H1 (cell line): ENCODE measurements at regions not wholly inside any gene's neighbourhood (a gene's known extent, or its start where the extent isn't known, plus 50 kb on each side); places are given as distances from the start of the nearest gene placed in this dataset.

Source experiments
- CTCF ChIA-PET: fragments of 300-600 bp; sonication (Branson Sonifier 250); formaldehyde crosslinking; loops from one replicate; lab custom pipeline; 2021; ENCODE audit not compliant: partially characterized antibody; lab: Charles Lee
- POLR2A ChIA-PET: fragments of 300-600 bp; sonication (Branson Sonifier 250); formaldehyde crosslinking; loops from one replicate; lab custom pipeline; 2021; ENCODE audit warnings: inconsistent platforms; ENCODE audit not compliant: partially characterized antibody; lab: Charles Lee
- DNase-seq, 2 experiments: peaks; one replicate each; pipeline versions ENCODE4 v3.0.0 to v3.0.0-alpha.2; 2010 to 2022; ENCODE audit warnings: low spot score in 2 of 2, low read depth in 1 of 2, mixed read lengths in 1 of 2
- FAIRE-seq: peaks from 2 replicates; lab custom pipeline; 2011; peaks lifted over from hg19 to GRCh38; lab: Jason Lieb, UNC
- H2AFZ ChIP-seq: 2 replicates; pipeline ENCODE4 v1.8.1; 2012; ENCODE audit warnings: low read length, inconsistent platforms
- H2AK5ac ChIP-seq: 2 replicates; pipeline ENCODE4 v1.6.1; 2013; ENCODE audit warnings: low read depth, low read length
- H2BK120ac ChIP-seq: replicated peaks from 2 replicates; pipeline ENCODE3; 2013; ENCODE audit warnings: low read depth, low read length, inconsistent platforms
- H2BK12ac ChIP-seq: 2 replicates; pipeline ENCODE4 v1.6.1; 2013; ENCODE audit warnings: low read depth, low read length
- H2BK15ac ChIP-seq: 2 replicates; pipeline ENCODE4 v1.6.1; 2013; ENCODE audit warnings: low read length
- H2BK20ac ChIP-seq: 2 replicates; pipeline ENCODE4 v1.6.1; 2013; ENCODE audit warnings: low read length
- H2BK5ac ChIP-seq: 2 replicates; pipeline ENCODE4 v1.6.1; 2013; ENCODE audit warnings: low read depth, low read length
- H3K14ac ChIP-seq: 2 replicates; pipeline ENCODE4 v1.6.1; 2013; ENCODE audit warnings: inconsistent platforms; ENCODE audit not compliant: insufficient read length
- H3K18ac ChIP-seq: 2 replicates; pipeline ENCODE4 v1.6.1; 2013; ENCODE audit warnings: low read length; ENCODE audit errors: extremely low read depth
- H3K23ac ChIP-seq: 2 replicates; pipeline ENCODE4 v1.6.1; 2013; ENCODE audit warnings: inconsistent platforms; ENCODE audit not compliant: insufficient read length
- H3K23me2 ChIP-seq: 2 replicates; pipeline ENCODE4 v1.6.1; 2013; ENCODE audit warnings: low read depth, low read length
- H3K27ac ChIP-seq: 2 replicates; pipeline ENCODE4 v1.6.1; 2011; ENCODE audit warnings: low read depth, low read length, inconsistent platforms
- H3K27me3 ChIP-seq, 4 experiments: replicated peaks in 1 of 4; 1 replicate in 1 of 4; 2 replicates in 3 of 4; pipeline versions ENCODE4 v1.6.1 to v1.8.1; 2011 to 2013; ENCODE audit warnings: low read length in 3 of 4, mild to moderate bottlenecking in 3 of 4, inconsistent platforms in 2 of 4, mixed read lengths in 2 of 4, moderate library complexity in 1 of 4; ENCODE audit not compliant: control insufficient read depth in 3 of 4, insufficient read depth in 3 of 4; ENCODE audit errors: extremely low read depth in 1 of 4
- H3K36me3 ChIP-seq, 4 experiments: 2 replicates each; pipeline versions ENCODE4 v1.6.1 to v1.8.1; 2011 to 2013; ENCODE audit warnings: mild to moderate bottlenecking in 4 of 4, low read length in 3 of 4, moderate library complexity in 2 of 4, control low read depth in 1 of 4, inconsistent platforms in 1 of 4; ENCODE audit not compliant: insufficient read depth in 4 of 4, control insufficient read depth in 2 of 4
- H3K4ac ChIP-seq: replicated peaks from 2 replicates; pipeline ENCODE3; 2013; ENCODE audit warnings: low read length, low read depth, mixed read lengths, inconsistent platforms; ENCODE audit not compliant: insufficient read length
- H3K4me1 ChIP-seq, 4 experiments: replicated peaks in 1 of 4; 1 replicate in 1 of 4; 2 replicates in 3 of 4; pipeline versions ENCODE4 v1.6.1 to v1.8.1; 2011 to 2013; ENCODE audit warnings: low read length in 3 of 4, inconsistent platforms in 2 of 4, mixed read lengths in 1 of 4; ENCODE audit not compliant: insufficient read depth in 4 of 4, control insufficient read depth in 3 of 4
- H3K4me2 ChIP-seq, 2 experiments: 2 replicates each; pipeline versions ENCODE4 v1.6.1 to v1.8.1; 2011 to 2013; ENCODE audit warnings: low read depth in 2 of 2, low read length in 2 of 2, control low read depth in 1 of 2, inconsistent platforms in 1 of 2, mild to moderate bottlenecking in 1 of 2; ENCODE audit not compliant: insufficient read depth in 1 of 2
- H3K4me3 ChIP-seq, 4 experiments: fragments of 200-600, 300-600 bp in 1 of 4; sonication (generic), shearing (Covaris generic), sonication (Bioruptor Twin) in 1 of 4; 2 replicates each; pipeline versions ENCODE4 v1.5.1 to v1.8.1; 2011 to 2016; ENCODE audit warnings: low read length in 4 of 4, low read depth in 3 of 4, control low read depth in 2 of 4, inconsistent platforms in 2 of 4, mild to moderate bottlenecking in 2 of 4, mixed read lengths in 1 of 4, moderate library complexity in 1 of 4; ENCODE audit not compliant: insufficient read depth in 2 of 4; ENCODE audit errors: extremely low read depth in 1 of 4
- H3K56ac ChIP-seq: replicated peaks from 2 replicates; pipeline ENCODE3; 2013; ENCODE audit warnings: low read depth, mild to moderate bottlenecking, mixed read lengths, low read length, inconsistent platforms; ENCODE audit not compliant: insufficient read length
- H3K79me1 ChIP-seq: 2 replicates; pipeline ENCODE4 v1.6.1; 2013; ENCODE audit warnings: low read depth, low read length, control low read depth
- H3K79me2 ChIP-seq, 2 experiments: 2 replicates each; pipeline versions ENCODE4 v1.6.1 to v1.8.1; 2012 to 2013; ENCODE audit warnings: low read length in 2 of 2, mild to moderate bottlenecking in 2 of 2, inconsistent platforms in 1 of 2; ENCODE audit not compliant: insufficient read depth in 2 of 2, control insufficient read depth in 1 of 2
- H3K9ac ChIP-seq, 4 experiments: replicated peaks in 1 of 4; 1 replicate in 1 of 4; 2 replicates in 3 of 4; pipeline versions ENCODE4 v1.6.1 to v1.8.1; 2011 to 2013; ENCODE audit warnings: low read depth in 3 of 4, low read length in 3 of 4, control low read depth in 2 of 4, mild to moderate bottlenecking in 2 of 4, moderate library complexity in 2 of 4, inconsistent platforms in 1 of 4; ENCODE audit errors: extremely low read depth in 1 of 4
- H3K9me3 ChIP-seq, 2 experiments: 2 replicates each; pipeline versions ENCODE4 v1.6.1 to v1.8.1; 2012 to 2013; ENCODE audit warnings: mild to moderate bottlenecking in 2 of 2, moderate library complexity in 2 of 2, control low read depth in 1 of 2, inconsistent platforms in 1 of 2, low read depth in 1 of 2, low read length in 1 of 2, mixed read lengths in 1 of 2; ENCODE audit not compliant: insufficient read depth in 2 of 2
- H4K20me1 ChIP-seq, 2 experiments: replicated peaks in 1 of 2; 2 replicates each; pipeline versions ENCODE3 to v1.8.1; 2011 to 2013; ENCODE audit warnings: inconsistent platforms in 2 of 2, low read length in 2 of 2, mild to moderate bottlenecking in 1 of 2; ENCODE audit not compliant: insufficient read depth in 2 of 2, control insufficient read depth in 1 of 2
- H4K5ac ChIP-seq: 2 replicates; pipeline ENCODE4 v1.6.1; 2013; ENCODE audit warnings: low read length, low read depth, mixed read lengths, inconsistent platforms; ENCODE audit not compliant: insufficient read length
- H4K8ac ChIP-seq: 2 replicates; pipeline ENCODE4 v1.8.0; 2013; ENCODE audit warnings: mild to moderate bottlenecking, moderate library complexity, low read length, inconsistent platforms; ENCODE audit not compliant: insufficient read depth; ENCODE audit errors: extremely low read depth
- H4K91ac ChIP-seq: replicated peaks from 2 replicates; pipeline ENCODE3; 2013; ENCODE audit warnings: low read length, mixed read lengths, inconsistent platforms; ENCODE audit not compliant: insufficient read length
- CEBPB ChIP-seq: IDR thresholded peaks from 2 replicates; pipeline ENCODE4 v1.6.1; 2012; ENCODE audit warnings: low read depth, low read length
- CHD1 ChIP-seq: IDR thresholded peaks from 2 replicates; pipeline ENCODE4 v1.6.1; 2012; ENCODE audit warnings: low read depth, low read length, improper control_type of control experiment
- CREB1 ChIP-seq: IDR thresholded peaks from 2 replicates; pipeline ENCODE4 v1.6.1; 2012; ENCODE audit warnings: inconsistent platforms
- EGR1 ChIP-seq: IDR thresholded peaks from 2 replicates; pipeline ENCODE4 v1.6.1; 2011; ENCODE audit warnings: low read depth, low read length, borderline replicate concordance
- EZH2 ChIP-seq: fragments of 200-600 bp; sonication (generic); IDR thresholded peaks from 2 replicates; pipeline ENCODE4 v1.7.1; 2012; ENCODE audit warnings: low read depth, mild to moderate bottlenecking, moderate library complexity, low read length, inconsistent platforms; ENCODE audit not compliant: severe bottlenecking
- POLR2AphosphoS5 ChIP-seq: IDR thresholded peaks from 2 replicates; pipeline ENCODE4 v1.6.1; 2011; ENCODE audit warnings: low read depth, low read length
- SIN3A ChIP-seq, 2 experiments: IDR thresholded peaks in 1 of 2; conservative IDR thresholded peaks in 1 of 2; 2 replicates each; pipeline ENCODE4 v1.6.1; 2011 to 2012; ENCODE audit warnings: low read length in 2 of 2, improper control_type of control experiment in 1 of 2, low read depth in 1 of 2, mild to moderate bottlenecking in 1 of 2
- TBP ChIP-seq: IDR thresholded peaks from 2 replicates; pipeline ENCODE4 v1.6.1; 2011; ENCODE audit warnings: low read depth, low read length, improper control_type of control experiment
- WGBS, 2 experiments: shearing (Covaris generic) in 1 of 2; methylation state at CpG; one replicate each; pipeline versions ENCODE4 v1.1.6 to v1.1.7; 2013 to 2015; ENCODE audit warnings: low lambda C conversion rate in 2 of 2, mixed read lengths in 2 of 2, inconsistent platforms in 1 of 2, low coverage in 1 of 2, missing lambda C conversion rate in 1 of 2; ENCODE audit not compliant: insufficient replicate concordance in 2 of 2, insufficient coverage in 1 of 2, insufficient read length in 1 of 2; ENCODE audit errors: extremely low coverage in 1 of 2, missing lambda C conversion rate in 1 of 2; 5-methylcytosine and 5-hydroxymethylcytosine counted together
- TF ChIP-seq, protein P1 (sequence below), 3 experiments: IDR thresholded peaks; 1 replicate in 2 of 3; 2 replicates in 1 of 3; pipeline versions ENCODE4 v1.5.1 to v1.6.1; 2011; ENCODE audit warnings: low read length in 3 of 3, mild to moderate bottlenecking in 3 of 3, inconsistent platforms in 2 of 3, low read depth in 1 of 3, moderate library complexity in 1 of 3; ENCODE audit not compliant: insufficient read depth in 1 of 3; ENCODE audit errors: control extremely low read depth in 1 of 3

- H3K23me2 ChIP-seq, result no peaks in the 10 kb centered on the region
- H4K5ac ChIP-seq, result no peak overlapping the region
- POLR2A ChIA-PET, result no interaction called here
- no peak overlapping the region for H4K8ac ChIP-seq
- H4K20me1 ChIP-seq, result no peaks in the 10 kb centered on the region
- H2AK5ac ChIP-seq, result no peak overlapping the region
- H3K18ac ChIP-seq, result no peak overlapping the region
- CTCF ChIA-PET, result no interaction called here
- peak overlapping the region; percentile 72; the same call in 1 of the 2 replicates for H2AFZ ChIP-seq
- no peaks in the 10 kb centered on the region for H3K9me3 ChIP-seq
- no peak overlapping the region for H2BK5ac ChIP-seq
- TF ChIP-seq SIN3A (conservative IDR thresholded peaks at IDR 0.05 in 1 of 2, IDR thresholded peaks at IDR 0.05 in 1 of 2; ENCODE audit: low read depth in 1 of 2, low read length in 2 of 2) (no peak), CREB1 (no peak), CHD1 (no peak), EGR1 (no peak), TBP (no peak), POLR2AphosphoS5 (no peak), EZH2 (no peak), CEBPB (no peak)
- TF ChIP-seq, protein P1, sequence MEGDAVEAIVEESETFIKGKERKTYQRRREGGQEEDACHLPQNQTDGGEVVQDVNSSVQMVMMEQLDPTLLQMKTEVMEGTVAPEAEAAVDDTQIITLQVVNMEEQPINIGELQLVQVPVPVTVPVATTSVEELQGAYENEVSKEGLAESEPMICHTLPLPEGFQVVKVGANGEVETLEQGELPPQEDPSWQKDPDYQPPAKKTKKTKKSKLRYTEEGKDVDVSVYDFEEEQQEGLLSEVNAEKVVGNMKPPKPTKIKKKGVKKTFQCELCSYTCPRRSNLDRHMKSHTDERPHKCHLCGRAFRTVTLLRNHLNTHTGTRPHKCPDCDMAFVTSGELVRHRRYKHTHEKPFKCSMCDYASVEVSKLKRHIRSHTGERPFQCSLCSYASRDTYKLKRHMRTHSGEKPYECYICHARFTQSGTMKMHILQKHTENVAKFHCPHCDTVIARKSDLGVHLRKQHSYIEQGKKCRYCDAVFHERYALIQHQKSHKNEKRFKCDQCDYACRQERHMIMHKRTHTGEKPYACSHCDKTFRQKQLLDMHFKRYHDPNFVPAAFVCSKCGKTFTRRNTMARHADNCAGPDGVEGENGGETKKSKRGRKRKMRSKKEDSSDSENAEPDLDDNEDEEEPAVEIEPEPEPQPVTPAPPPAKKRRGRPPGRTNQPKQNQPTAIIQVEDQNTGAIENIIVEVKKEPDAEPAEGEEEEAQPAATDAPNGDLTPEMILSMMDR (IDR thresholded peaks at IDR 0.05; ENCODE audit: control extremely low read depth in 1 of 3, insufficient read depth in 1 of 3, low read depth in 1 of 3, low read length in 3 of 3), result no peak
- H3K4me3 ChIP-seq, result no peak overlapping the region
- no peak overlapping the region for H3K4me2 ChIP-seq
- H3K27me3 ChIP-seq, result no peaks in the 10 kb centered on the region; a peak in 1 of 7 replicates
- no peak overlapping the region for H3K4ac ChIP-seq
- WGBS, 2 experiments, result 91% methylated on average over 6 of the region's 6 CpGs; no CpG with 5 or more reads in 1 of the 2 experiments
- H2BK15ac ChIP-seq, result no peak overlapping the region
- FAIRE-seq (no peak), DNase-seq (no peak)
- no peak overlapping the region for H3K23ac ChIP-seq
- no peak overlapping the region for H3K14ac ChIP-seq
- no peak overlapping the region for H3K27ac ChIP-seq
- H3K56ac ChIP-seq, result no peak overlapping the region
- H3K9ac ChIP-seq, result no peak overlapping the region
- no peak overlapping the region for H2BK20ac ChIP-seq
- no peaks in the 10 kb centered on the region for H3K36me3 ChIP-seq
- H3K79me2 ChIP-seq, result no peaks in the 10 kb centered on the region
- H4K91ac ChIP-seq, result no peak overlapping the region
- H3K79me1 ChIP-seq, result no peaks in the 10 kb centered on the region
- no peak overlapping the region for H2BK12ac ChIP-seq
- H2BK120ac ChIP-seq, result no peak overlapping the region
- H3K4me1 ChIP-seq, result 0 out of 7 replicates have a peak, but pooled peaks cover 0 to 2% (median 0%) of the 10 kb centered on the region in 4 experiments
Measured at GRCh38 chr9:13962006-13962405, 351.9 kb downstream of the NFIB start.
